HG02610 (cell line): ENCODE measurements at regions not wholly inside any gene's neighbourhood (a gene's known extent, or its start where the extent isn't known, plus 50 kb on each side); places are given as distances from the start of the nearest gene placed in this dataset.
A peak's percentile ranks its signal among the peaks of the same experiment; 100 is the strongest.

Source experiments
- ATAC-seq: cut with Tn5 transposase; IDR thresholded peaks from one replicate; pipeline ENCODE4 v1.9.1; 2021; ENCODE audit warnings: mild to moderate bottlenecking, moderate library complexity; ENCODE audit not compliant: unreplicated experiment

DNA sequence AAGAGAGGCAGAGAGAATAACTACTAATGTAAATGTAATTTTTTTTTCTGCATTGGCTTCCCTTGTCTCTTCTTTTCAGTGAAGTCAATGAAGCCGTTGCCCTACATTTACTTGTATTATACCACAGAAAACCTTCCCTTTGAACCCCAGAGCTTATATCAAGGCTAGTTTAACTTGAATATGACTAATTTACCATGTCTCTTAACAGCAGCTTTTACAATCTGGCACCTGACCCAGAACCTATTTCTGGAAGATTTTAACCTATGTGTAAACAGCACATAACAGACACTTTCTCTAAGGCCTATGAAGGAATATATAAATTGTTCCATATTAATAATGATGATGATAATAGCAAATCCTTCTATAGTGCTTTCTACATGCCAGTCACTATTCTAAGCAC, 580.5 kb upstream of the NXPH2 start:
- ATAC-seq, result no peak

DNA sequence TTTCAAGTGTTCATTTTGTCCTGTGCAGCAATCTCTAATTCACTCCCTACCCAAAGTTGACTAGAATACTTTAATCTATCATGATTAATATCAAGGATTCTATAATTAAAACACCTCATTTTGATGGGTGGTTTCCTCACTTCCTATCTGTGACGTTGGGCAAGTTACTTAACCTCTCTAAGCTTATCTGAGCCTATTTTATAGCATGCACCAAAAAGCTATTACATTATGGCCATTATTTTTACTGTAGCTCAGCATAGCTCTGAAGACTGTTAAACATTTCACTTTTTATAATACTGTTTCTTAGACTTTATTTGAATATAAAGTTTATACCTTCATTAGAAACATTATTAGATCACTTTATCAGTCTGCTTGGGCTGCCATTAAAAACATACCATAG, 579.6 kb upstream of the NXPH2 start:
- no peak for ATAC-seq

DNA sequence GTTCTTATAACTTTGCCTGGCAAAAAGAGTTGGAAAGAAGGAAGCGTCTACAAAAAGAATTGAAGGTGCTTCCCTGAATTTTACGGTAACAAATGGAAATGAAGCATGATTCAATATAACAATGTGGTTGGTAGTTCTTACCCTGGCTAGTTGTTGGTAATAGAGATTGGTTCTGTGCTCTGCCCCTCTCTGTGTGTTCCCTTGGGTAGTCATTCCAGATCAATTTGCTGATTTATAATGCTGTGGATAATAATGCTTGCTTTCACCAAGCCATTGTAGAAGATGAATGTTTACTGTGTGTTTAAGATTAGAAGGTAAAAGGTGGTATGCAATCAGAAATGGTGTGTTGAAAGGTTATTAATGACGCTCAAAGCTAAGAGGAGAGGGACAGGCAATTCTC, 577.8 kb upstream of the NXPH2 start:
- no peak for ATAC-seq

- ATAC-seq, result no peak
Observed at GRCh38 chr2:139354518-139354917, 574.3 kb upstream of the NXPH2 start.

DNA sequence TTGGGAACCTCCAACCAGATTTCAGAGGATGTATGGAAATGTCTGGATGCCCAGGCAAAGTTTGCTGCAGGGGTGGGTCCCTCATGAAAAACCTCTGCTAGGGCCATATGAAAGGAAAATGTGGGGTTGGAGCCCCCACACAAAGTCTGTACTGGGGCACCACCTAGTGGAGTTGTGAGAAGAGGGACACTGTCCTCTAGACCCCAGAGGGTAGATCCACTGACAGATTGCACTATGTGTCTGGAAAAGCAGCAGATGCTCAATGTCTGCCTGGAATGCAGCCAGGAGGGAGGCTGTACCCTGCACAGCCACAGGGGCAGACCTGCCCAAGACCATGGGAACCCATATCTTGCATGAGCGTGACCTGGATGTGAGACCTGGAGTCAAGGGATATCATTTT, 573.7 kb upstream of the NXPH2 start:
- no peak for ATAC-seq

DNA sequence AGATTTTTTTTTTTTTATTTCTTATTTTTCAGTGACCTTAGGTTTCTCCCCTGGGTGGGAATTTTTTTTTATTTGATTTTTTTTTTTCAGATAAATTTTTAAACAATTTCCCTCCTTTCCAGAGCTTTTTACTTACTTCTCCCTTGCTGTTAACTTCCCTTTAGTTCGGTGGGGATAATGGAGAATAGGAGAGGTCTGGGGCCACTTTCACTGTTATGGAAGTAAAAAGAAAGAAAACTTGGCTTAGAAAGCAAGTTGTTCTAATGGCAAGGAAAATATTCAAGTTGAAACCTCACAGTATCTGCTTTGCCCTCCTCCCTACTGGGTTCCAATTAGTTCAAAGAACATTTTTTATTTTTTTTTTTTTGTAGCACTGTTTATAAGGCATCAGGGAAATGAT, 537.1 kb upstream of the NXPH2 start:
- no peak for ATAC-seq

DNA sequence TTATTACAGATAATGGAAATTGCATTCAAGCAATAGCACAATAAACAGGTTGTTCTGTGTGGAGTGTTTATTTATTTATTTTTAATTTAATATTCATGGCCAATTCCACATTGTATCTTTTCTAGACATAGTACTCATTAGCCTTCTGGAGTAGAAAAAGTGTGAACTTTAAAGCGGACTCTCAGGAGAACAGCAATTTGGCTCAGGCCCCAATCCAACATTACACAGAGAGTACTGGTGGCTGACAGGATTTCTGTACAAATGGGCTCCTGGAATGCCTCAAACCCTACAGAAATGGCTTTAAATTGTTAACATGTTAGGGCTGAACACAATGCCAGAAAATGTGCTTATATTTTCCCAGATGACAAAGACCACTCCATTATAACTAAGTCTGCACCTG, 533.9 kb upstream of the NXPH2 start:
- ATAC-seq, result no peak

GRCh38 chr2:139296672-139297209, 516.6 kb upstream of the NXPH2 start:
- no peak for ATAC-seq

DNA sequence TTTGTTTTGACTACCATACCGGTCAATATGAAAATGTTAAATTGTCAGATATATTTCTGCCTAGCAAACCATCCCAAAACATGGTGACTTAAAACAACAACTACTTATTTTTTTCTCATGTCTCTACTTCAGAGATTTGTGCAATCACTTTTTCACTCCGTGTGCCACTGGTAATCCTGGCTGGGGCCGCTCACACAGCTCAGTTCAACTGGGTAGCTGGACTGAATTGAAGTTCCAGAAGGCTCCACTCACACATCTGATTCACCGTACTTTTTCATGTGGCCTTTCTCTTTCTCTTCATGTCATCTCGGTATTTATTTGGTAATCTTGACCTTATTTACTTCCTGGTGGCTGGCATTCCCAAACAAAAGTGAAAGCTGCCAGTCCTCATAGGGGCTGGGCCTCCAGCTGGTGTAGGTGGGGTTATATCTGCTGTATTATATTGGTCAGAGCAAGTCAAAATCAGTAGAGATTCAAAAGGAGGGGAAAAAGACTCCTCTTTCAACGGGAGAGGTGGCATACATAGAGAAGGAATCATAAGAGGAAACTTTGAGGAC, 513.9 kb upstream of the NXPH2 start:
- peak; percentile 38 for ATAC-seq

GRCh38 chr2:139281124-139281523, 500.9 kb upstream of the NXPH2 start:
- no peak for ATAC-seq

GRCh38 chr2:139271879-139272278, 491.7 kb upstream of the NXPH2 start:
- ATAC-seq, result no peak

GRCh38 chr2:139271149-139271548, 491.0 kb upstream of the NXPH2 start:
- no peak for ATAC-seq

GRCh38 chr2:139260052-139260430, 479.9 kb upstream of the NXPH2 start:
- no peak for ATAC-seq

GRCh38 chr2:139259422-139260051, 479.3 kb upstream of the NXPH2 start:
- ATAC-seq, result no peak

- ATAC-seq, result no peak
Observed at GRCh38 chr2:139241286-139241685, 461.1 kb upstream of the NXPH2 start.

GRCh38 chr2:139237023-139237422, 456.8 kb upstream of the NXPH2 start:
- no peak for ATAC-seq

- no peak for ATAC-seq
Observed at GRCh38 chr2:139230881-139231280, 450.7 kb upstream of the NXPH2 start.

GRCh38 chr2:139228276-139228675, 448.1 kb upstream of the NXPH2 start:
- no peak for ATAC-seq

GRCh38 chr2:139225961-139226360, 445.8 kb upstream of the NXPH2 start:
- ATAC-seq, result no peak

DNA sequence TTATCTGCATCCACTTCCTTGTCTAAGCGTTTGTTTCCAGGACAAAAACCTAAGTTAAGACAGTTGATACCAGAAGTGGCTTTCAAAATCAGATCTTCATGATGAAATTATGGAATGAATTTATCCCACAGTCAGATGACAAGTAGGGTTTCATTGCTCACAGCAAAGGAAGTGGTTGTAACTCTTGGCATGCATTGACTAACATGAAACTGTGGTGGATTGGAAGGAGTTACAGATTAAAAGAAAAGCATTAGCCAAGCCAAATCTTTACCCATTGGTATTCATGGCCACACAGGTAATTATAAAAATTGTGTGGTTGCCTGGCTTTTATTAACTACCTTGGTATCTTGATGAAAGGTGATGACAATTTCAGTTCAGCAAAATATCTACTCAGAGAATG, 438.0 kb upstream of the NXPH2 start:
- ATAC-seq, result no peak

DNA sequence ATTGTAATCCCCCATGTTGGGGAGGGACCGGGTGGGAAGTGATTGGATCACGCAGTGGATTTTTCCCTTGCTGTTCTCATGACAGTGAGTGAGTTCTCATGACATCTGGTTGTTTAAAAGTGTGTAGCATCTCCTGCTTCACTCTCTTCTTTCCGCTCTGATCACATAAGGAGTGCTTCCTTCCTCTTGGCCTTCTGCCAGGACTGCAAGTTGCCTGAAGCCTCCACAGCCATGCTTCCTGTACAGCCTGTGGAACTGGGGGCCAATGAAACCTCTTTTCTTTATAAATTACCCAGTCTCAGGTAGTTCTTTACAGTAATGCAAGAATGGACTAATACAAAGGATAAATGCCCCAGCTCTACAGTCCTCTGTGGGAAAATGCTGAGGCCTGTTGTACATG, 437.5 kb upstream of the NXPH2 start:
- ATAC-seq, result no peak

- no peak for ATAC-seq
Observed at GRCh38 chr2:139216435-139216834, 436.2 kb upstream of the NXPH2 start.

GRCh38 chr2:139214801-139215200, 434.6 kb upstream of the NXPH2 start:
- no peak for ATAC-seq
